ENCODE measurements at regions not wholly inside any gene's neighbourhood (a gene's known extent, or its start where the extent isn't known, plus 50 kb on each side); places are given as distances from the start of the nearest gene placed in this dataset.

DNA sequence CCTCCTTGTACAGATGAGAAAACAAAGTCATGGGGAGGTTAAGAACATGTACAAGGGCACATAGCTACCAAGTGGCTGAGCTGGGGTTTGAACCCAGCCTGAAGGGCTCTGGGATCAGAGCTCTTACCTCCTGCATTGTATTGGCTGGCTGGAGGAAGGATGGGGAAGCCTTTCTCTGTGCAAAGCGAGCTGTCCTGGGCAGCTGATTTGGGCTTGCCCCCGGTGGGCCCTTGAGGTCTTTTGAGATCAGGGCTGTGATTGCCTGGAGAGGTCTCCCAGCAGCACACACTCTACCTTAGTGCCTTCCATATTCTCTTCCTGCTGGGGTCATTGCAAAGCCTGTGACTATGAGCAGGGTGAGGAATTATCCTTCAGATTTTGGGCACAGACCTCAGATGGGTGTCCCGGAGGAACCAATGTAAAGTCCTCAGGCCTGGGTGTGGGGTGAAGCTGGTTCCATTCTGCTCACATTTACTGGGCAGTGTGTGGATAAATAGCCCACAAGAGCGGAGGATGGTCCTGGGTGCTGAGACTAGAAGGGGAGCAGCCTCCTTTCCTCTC, 53.3 kb upstream of the EPS8L3 start:
- POLR2A ChIA-PET = no interaction called here
- Mint-ChIP-seq H3K9me3 (ENCODE audit: unreplicated experiment) (peaks cover 6% of the 10 kb centered on the region), H3K4me3 (ENCODE audit: unreplicated experiment) (no peak overlapping the region), H3K36me3 (ENCODE audit: insufficient read depth, unreplicated experiment) (no peaks in the 10 kb centered on the region), H3K27me3 (ENCODE audit: insufficient read depth, unreplicated experiment) (no peaks in the 10 kb centered on the region), H3K4me1 (ENCODE audit: insufficient read depth, unreplicated experiment) (peaks cover 14% of the 10 kb centered on the region), H3K27ac (ENCODE audit: low read depth, unreplicated experiment) (no peak overlapping the region)
- intact Hi-C loops (cut with micrococcal nuclease) = no loop called here
- no TSS peak for BruUV-seq (replicated peaks)
- no peak for DNase-seq (ENCODE audit: unreplicated experiment)
- CTCF ChIA-PET = interaction anchor here (1.1 kb wide), 1 partner anchor 158 kb away, joined by 3 read pairs; no protein-coding TSS in a partner anchor
- TF ChIP-seq, protein P1, sequence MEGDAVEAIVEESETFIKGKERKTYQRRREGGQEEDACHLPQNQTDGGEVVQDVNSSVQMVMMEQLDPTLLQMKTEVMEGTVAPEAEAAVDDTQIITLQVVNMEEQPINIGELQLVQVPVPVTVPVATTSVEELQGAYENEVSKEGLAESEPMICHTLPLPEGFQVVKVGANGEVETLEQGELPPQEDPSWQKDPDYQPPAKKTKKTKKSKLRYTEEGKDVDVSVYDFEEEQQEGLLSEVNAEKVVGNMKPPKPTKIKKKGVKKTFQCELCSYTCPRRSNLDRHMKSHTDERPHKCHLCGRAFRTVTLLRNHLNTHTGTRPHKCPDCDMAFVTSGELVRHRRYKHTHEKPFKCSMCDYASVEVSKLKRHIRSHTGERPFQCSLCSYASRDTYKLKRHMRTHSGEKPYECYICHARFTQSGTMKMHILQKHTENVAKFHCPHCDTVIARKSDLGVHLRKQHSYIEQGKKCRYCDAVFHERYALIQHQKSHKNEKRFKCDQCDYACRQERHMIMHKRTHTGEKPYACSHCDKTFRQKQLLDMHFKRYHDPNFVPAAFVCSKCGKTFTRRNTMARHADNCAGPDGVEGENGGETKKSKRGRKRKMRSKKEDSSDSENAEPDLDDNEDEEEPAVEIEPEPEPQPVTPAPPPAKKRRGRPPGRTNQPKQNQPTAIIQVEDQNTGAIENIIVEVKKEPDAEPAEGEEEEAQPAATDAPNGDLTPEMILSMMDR (IDR thresholded peaks at IDR 0.05; ENCODE audit: unreplicated experiment) = no peak

DNA sequence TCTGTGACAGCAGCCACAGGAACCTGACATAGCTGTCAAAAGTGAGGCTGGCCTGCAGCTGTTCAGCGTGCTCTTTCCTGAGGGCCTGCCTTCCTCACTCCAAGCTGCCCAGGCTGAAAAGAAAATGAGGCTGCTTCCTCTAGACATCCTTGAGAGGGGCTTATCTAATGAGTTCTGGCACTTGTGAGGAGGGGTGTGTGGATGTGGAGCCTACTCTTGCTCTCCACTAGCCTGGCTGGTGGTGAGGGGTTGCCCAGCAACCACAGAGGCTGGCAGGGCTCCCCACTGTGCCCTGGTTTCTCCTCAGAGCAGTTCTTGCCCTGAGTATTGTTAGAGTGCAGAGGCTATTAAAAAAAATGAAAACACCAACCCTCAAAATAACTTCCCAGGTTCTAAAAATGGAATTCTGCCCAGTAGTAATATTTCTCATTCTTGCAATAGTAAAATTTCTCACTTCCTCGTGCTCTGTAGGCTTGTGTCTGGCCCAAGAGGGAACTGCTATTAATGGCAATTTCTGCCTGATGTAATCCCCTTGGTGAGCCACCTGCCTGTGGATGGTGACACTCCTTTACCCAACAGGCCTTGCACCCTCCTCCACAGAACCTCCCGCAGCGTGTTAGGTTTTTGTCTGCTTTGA, 52.6 kb upstream of the EPS8L3 start:
- Mint-ChIP-seq H3K36me3 (ENCODE audit: insufficient read depth, unreplicated experiment) (no peaks in the 10 kb centered on the region), H3K9me3 (ENCODE audit: unreplicated experiment) (peaks cover 6% of the 10 kb centered on the region), H3K4me3 (ENCODE audit: unreplicated experiment) (no peak overlapping the region), H3K27ac (ENCODE audit: low read depth, unreplicated experiment) (no peak overlapping the region), H3K27me3 (ENCODE audit: insufficient read depth, unreplicated experiment) (no peaks in the 10 kb centered on the region), H3K4me1 (ENCODE audit: insufficient read depth, unreplicated experiment) (peaks cover 7% of the 10 kb centered on the region)
- TF ChIP-seq, protein P1 (IDR thresholded peaks at IDR 0.05; ENCODE audit: unreplicated experiment) = no peak
- ChIA-PET POLR2A (no interaction called here), CTCF (interaction anchor here (0.9 to 1.1 kb wide), 2 partner anchors 13 to 159 kb away, joined by 3 read pairs; no protein-coding TSS in a partner anchor)
- intact Hi-C loops (cut with micrococcal nuclease) = no loop called here
- DNase-seq (ENCODE audit: unreplicated experiment) = no peak
- BruUV-seq (replicated peaks) = no TSS peak

DNA sequence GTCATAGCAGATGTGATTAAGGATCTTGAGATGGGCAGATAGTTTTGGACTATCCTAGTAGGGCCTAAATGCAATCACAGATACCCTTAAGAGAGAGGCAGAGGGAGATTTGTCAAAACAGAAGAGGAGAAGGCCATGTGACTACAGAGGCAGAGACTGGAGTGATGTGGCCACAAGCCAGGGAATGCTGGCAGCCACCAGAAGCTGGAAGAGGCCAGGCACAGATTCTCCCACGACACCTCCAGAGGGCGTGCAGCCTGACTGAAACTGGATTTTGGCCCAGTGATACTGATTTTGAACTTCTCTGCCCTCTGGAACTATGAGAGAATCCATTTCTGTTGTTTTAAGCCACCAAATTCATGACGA, 52.1 kb upstream of the EPS8L3 start:
- H3K9me3 Mint-ChIP-seq (ENCODE audit: unreplicated experiment) = peaks cover 6% of the 10 kb centered on the region
- H3K4me3 Mint-ChIP-seq (ENCODE audit: unreplicated experiment) = no peak overlapping the region
- no peak overlapping the region for H3K27ac Mint-ChIP-seq (ENCODE audit: low read depth, unreplicated experiment)
- peaks cover 2% of the 10 kb centered on the region for H3K4me1 Mint-ChIP-seq (ENCODE audit: insufficient read depth, unreplicated experiment)
- no peaks in the 10 kb centered on the region for H3K36me3 Mint-ChIP-seq (ENCODE audit: insufficient read depth, unreplicated experiment)
- ChIA-PET POLR2A (no interaction called here), CTCF (interaction anchor here (0.9 kb wide), 1 partner anchor 14 kb away, joined by 3 read pairs; no protein-coding TSS in a partner anchor)
- no TSS peak for BruUV-seq (replicated peaks)
- DNase-seq (ENCODE audit: unreplicated experiment) = no peak
- intact Hi-C loops (cut with micrococcal nuclease) = no loop called here
- H3K27me3 Mint-ChIP-seq (ENCODE audit: insufficient read depth, unreplicated experiment) = no peaks in the 10 kb centered on the region
- TF ChIP-seq, protein P1 (IDR thresholded peaks at IDR 0.05; ENCODE audit: unreplicated experiment) = no peak

DNA sequence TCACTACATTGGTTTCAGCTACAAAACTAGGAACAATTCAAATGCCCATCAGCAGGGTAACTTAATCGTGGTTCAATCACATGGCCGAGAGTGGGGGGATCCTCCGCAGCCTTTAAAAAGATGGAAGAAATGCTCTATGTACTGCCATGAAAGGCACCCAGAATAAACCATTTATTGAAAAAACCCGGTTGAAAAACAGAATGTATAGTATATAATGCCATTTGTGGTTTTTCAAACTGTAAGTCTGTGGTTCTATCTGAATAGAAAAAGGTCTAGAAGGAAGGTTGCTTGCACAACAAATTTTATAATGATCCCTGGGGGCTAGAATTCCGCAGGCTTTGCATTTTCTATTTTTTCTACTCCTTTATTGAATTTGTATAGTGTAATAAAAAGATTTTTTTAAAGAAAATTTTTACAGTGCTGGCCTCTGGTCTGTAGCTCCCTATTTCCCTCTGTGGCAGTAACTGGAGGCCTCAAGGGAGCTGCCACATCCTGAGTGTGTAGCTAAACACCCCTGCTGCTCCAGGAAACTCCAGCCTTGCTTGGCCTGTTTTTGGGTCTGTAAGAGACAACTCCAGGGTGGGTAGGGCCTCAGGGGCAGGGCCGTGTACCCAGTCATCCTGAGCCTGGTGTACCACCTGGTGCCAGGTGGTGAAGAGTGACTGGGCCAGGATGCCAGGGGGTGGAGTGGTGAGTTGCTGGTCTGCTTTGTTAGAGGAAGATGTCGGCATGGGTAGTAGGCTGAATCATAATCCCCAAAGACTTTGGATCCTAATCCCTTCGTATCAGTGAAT, 51.5 kb upstream of the EPS8L3 start:
- intact Hi-C loops (cut with micrococcal nuclease) = no loop called here
- no peak overlapping the region for H3K4me3 Mint-ChIP-seq (ENCODE audit: unreplicated experiment)
- no peaks in the 10 kb centered on the region for H3K4me1 Mint-ChIP-seq (ENCODE audit: insufficient read depth, unreplicated experiment)
- ChIA-PET CTCF (interaction anchor here (0.9 to 1.3 kb wide), 3 partner anchors 15 to 169 kb away, joined by 3 to 4 read pairs (median 3); no protein-coding TSS in a partner anchor), POLR2A (interaction anchor here (0.7 kb wide), 1 partner anchor 10 kb away, joined by 3 read pairs; no protein-coding TSS in a partner anchor)
- peaks cover 6% of the 10 kb centered on the region for H3K9me3 Mint-ChIP-seq (ENCODE audit: unreplicated experiment)
- H3K27ac Mint-ChIP-seq (ENCODE audit: low read depth, unreplicated experiment) = no peak overlapping the region
- BruUV-seq (replicated peaks) = no TSS peak
- H3K27me3 Mint-ChIP-seq (ENCODE audit: insufficient read depth, unreplicated experiment) = no peaks in the 10 kb centered on the region
- TF ChIP-seq, protein P1 (IDR thresholded peaks at IDR 0.05; ENCODE audit: unreplicated experiment) = no peak
- no peaks in the 10 kb centered on the region for H3K36me3 Mint-ChIP-seq (ENCODE audit: insufficient read depth, unreplicated experiment)
- no peak for DNase-seq (ENCODE audit: unreplicated experiment)
